ENCODE measurements at regions not wholly inside any gene's neighbourhood (a gene's known extent, or its start where the extent isn't known, plus 50 kb on each side); places are given as distances from the start of the nearest gene placed in this dataset.

DNA sequence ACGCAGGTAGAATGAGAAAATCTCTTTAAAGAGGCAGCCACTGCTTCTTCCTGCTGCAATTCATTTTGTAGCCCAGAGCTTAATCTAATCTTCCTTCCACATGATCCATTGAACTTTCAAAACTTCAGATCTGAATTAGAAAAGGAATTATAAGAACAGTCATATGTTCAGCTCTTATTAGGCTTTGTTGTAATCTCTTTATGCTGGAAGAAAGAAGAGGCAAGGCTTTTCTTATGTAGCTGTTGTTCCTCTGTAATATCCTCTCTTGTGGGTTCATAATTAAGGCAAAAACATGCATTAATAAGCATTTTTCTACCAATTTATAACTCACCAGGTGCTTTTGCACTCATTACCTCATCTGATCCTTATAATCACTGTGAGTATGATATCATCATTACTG, 634.9 kb upstream of the CFAP20DC start:
- DNase-seq (ENCODE audit: low read depth), result no peak
- TF ChIP-seq, protein P1, sequence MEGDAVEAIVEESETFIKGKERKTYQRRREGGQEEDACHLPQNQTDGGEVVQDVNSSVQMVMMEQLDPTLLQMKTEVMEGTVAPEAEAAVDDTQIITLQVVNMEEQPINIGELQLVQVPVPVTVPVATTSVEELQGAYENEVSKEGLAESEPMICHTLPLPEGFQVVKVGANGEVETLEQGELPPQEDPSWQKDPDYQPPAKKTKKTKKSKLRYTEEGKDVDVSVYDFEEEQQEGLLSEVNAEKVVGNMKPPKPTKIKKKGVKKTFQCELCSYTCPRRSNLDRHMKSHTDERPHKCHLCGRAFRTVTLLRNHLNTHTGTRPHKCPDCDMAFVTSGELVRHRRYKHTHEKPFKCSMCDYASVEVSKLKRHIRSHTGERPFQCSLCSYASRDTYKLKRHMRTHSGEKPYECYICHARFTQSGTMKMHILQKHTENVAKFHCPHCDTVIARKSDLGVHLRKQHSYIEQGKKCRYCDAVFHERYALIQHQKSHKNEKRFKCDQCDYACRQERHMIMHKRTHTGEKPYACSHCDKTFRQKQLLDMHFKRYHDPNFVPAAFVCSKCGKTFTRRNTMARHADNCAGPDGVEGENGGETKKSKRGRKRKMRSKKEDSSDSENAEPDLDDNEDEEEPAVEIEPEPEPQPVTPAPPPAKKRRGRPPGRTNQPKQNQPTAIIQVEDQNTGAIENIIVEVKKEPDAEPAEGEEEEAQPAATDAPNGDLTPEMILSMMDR (IDR thresholded peaks at IDR 0.05; ENCODE audit: insufficient read depth, low read depth, low read length, missing control alignments), result no peak
- no peak overlapping the region for H3K4me3 ChIP-seq (ENCODE audit: low read depth, low read length)

DNA sequence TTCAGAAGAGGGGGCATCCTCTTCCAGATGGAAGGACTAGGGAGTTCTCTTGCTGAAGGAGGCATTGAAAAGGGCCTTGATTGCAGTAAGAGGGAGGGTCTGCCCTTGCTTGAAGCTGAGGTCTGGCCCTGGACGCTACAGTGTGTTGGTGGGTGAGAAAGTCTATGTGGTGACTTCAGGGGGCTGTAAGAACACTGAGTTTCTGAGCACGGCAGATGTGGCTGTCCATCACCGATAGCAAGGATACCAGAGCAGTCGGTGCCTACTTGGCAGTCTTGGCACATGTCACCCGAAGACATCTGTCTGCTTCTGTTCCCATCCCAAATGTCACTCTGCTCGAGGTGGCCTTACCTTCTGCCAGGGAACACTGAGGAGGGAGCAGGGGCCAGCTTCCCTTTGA, 631.1 kb upstream of the CFAP20DC start:
- no peak overlapping the region for H3K4me3 ChIP-seq (ENCODE audit: low read depth, low read length)
- TF ChIP-seq, protein P1 (IDR thresholded peaks at IDR 0.05; ENCODE audit: insufficient read depth, low read depth, low read length, missing control alignments), result no peak
- no peak for DNase-seq (ENCODE audit: low read depth)

DNA sequence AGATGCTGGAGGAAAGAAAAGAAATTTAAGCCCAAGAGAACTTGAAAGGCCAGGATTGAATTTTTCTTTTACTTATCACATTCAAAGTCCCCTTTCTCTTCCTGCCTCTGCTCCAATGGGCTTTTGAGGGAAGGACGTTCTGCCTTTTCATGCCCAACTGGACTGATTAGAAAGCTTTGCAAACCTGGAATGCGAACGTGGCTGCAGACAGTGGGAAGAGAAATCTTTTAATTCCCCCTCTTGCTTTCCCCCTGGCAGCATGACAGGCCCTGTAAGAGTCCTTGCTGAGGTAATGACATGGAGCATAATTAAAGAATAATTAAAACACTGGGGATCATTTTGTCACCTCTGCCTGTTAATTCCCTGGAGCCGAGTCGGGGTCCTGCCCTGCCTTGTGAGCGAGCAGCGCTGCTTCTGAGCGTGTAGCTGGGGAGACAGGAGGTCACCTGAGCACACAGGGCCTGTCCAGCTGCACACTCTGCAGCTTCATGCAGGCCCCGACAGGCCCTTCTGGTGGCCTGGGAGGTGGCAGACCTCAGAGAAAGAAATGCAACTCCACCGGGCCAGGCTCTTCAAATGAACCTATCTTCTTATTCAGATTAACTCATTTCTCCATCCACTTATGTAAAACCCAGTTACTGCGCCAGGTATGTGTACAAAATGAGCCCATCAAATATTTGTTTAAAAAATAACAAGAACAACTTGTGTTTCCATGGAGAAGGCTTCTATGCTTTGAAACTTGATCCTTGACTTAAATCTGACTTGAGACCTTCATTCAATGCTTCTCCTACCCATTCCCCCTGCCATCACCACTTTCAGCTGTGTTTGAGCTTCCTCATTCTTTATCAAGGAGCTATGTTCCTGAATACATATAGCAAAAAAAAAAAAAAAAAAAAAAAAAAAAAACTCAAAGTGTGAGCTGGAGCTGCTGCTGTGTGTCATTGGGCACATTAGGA, 628.2 kb upstream of the CFAP20DC start:
- no peak for DNase-seq (ENCODE audit: low read depth)
- no peak overlapping the region for H3K4me3 ChIP-seq (ENCODE audit: low read depth, low read length)
- TF ChIP-seq, protein P1 (IDR thresholded peaks at IDR 0.05; ENCODE audit: insufficient read depth, low read depth, low read length, missing control alignments), result no peak

DNA sequence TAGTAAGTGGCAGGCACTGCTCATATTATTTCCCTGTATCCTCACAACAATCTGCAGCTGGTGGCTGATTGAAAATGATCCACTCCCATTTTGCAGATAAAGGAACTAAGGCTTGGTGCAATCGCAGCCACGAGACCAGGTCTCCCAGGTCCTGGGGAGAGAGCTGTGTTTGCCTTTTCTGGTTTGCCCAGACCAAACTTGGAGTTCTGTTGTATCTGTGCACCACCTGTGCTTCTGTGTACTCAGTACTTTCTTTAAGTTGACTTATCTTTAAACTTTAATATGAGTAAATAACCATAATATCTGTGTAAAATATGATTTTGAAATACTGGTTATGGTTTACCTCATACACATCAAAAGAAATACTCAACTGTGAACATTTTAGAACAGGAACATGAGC, 625.7 kb upstream of the CFAP20DC start:
- H3K4me3 ChIP-seq (ENCODE audit: low read depth, low read length), result no peak overlapping the region
- no peak for DNase-seq (ENCODE audit: low read depth)
- TF ChIP-seq, protein P1 (IDR thresholded peaks at IDR 0.05; ENCODE audit: insufficient read depth, low read depth, low read length, missing control alignments), result no peak

DNA sequence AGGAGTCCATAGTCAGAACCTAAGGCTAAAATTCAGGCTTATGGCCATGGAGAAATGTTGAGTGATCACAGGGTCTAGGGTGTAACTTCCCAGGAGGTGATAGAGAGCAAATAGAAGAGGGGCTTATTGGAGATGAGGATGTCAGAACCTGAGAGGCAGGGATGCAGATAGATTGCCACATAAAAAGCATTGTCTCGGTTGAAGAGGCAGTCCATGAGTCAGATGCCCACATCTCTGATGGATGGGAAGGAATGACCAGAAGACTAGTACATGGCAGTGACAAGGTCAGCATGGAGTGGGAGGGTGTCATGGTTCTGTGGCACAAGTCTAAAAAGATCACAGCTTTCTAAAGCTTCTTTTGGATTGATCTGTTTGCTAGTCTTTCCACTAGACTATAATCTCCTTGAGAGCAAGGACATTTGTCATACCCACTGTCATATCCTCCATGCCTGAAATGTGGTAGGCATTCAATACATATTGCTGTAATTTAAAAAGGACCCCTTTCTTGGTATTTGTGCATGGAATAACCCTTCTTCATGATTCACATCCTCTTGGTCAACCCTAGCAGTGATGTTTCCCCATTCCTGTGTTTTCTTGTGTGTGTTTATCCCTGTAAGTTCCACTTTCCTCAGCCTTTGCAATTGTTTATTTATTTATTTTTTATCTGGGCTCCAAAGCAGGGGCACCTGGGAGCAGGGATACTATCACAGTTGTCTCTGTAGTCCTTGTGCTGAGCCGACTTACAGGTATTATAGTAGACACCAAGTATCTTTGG, 613.4 kb upstream of the CFAP20DC start:
- no peak overlapping the region for H3K4me3 ChIP-seq (ENCODE audit: low read depth, low read length)
- DNase-seq (ENCODE audit: low read depth), result no peak
- TF ChIP-seq, protein P1 (IDR thresholded peaks at IDR 0.05; ENCODE audit: insufficient read depth, low read depth, low read length, missing control alignments), result no peak

DNA sequence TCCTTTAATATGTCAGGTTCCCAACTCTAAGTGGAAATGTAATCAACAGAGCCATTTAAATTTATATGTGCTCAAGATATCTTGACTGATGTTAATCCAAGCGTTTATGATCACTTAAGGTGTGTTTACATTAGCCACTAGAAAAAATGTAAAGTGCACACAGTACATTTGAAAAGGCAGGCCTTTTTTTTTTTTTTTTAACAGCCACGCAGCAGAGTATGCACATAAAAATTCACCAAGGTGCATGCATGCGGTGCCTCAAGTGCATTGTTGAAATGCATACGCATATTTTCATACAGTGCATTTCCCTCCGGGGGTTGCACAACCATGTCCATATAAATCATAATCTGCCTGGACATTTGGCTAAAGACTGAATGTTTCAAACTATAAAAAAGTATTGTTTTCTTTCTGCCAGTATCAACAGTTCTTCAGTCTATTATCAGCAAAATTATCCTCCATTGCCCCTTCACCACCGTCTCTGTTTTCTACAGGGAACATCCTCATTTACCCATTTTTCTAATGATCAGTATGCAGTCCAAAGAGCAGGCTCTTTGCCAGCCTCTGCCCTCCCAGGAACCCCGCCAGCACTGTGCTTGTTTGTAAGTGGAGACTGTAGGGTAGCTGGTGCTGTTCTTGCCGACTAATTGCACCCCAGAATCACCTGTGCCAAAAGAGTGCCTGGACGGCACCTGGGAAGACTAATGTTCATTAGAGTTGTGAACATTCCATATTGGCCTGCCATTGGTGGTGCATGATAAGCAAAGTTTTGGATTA, 611.2 kb upstream of the CFAP20DC start:
- TF ChIP-seq, protein P1 (IDR thresholded peaks at IDR 0.05; ENCODE audit: insufficient read depth, low read depth, low read length, missing control alignments), result no peak
- no peak overlapping the region for H3K4me3 ChIP-seq (ENCODE audit: low read depth, low read length)
- no peak for DNase-seq (ENCODE audit: low read depth)

All from GM12865 (cell line).